ENCODE measurements at regions not wholly inside any gene's neighbourhood (a gene's known extent, or its start where the extent isn't known, plus 50 kb on each side); places are given as distances from the start of the nearest gene placed in this dataset.
"Not testable (repeated sequence)": the region's sequence is repeated elsewhere in the genome, so short reads cannot be mapped to it uniquely, and the experiment has no call there.

DNA sequence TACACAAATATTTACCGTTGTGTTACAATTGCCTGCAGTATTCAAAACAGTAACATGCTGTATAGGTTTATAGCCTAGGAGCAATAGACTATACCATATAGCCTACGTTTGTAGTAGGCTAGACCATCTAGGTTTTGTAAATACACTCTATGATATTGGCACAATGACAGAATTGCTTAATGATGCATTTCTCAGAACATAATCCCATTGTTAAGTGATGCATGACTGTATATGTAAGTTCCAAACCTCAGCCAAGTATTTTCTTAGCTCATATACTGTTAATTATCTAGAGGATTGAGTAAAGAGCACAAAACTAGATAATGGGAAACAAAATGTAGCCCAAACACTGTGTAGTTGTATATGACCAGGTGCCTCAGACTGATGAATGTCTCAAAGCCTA lies 220.1 kb downstream of the ANXA1 start:
- Mint-ChIP-seq H3K4me3 (no peak overlapping the region), H3K9me3 (peaks cover 4% of the 10 kb centered on the region), H3K27ac (no peak overlapping the region), H3K36me3 (no peaks in the 10 kb centered on the region), H3K27me3 (no peaks in the 10 kb centered on the region), H3K4me1 (ENCODE audit: low read depth in 2 of 2) (no peaks in the 10 kb centered on the region)
- no peak for ATAC-seq
- DNase-seq (ENCODE audit: low spot score), result no peak

DNA sequence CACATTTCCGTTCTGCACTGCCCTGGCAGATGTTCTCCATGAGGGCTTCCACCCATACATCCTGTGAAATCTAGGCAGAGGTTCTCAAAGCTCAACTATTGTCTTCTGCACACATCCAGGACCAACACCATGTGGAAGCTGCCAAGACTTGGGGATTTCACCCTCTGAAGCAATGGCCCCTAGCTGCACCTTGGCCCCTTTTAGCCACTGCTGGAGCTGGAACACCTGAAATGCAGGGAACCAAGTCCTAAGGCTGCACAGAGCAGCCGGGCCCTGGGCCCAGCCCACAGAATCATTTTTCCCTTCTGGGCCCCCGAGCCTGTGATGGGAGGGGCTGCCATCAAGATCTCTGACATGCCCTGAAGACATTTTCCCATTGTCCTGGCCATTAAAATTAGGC lies 228.7 kb downstream of the ANXA1 start:
- Mint-ChIP-seq H3K27ac (no peak overlapping the region), H3K36me3 (no peaks in the 10 kb centered on the region), H3K27me3 (no peaks in the 10 kb centered on the region), H3K4me3 (no peak overlapping the region), H3K4me1 (ENCODE audit: low read depth in 2 of 2) (no peaks in the 10 kb centered on the region), H3K9me3 (peaks cover 13% of the 10 kb centered on the region)
- ATAC-seq (no peak), DNase-seq (ENCODE audit: low spot score) (no peak)

DNA sequence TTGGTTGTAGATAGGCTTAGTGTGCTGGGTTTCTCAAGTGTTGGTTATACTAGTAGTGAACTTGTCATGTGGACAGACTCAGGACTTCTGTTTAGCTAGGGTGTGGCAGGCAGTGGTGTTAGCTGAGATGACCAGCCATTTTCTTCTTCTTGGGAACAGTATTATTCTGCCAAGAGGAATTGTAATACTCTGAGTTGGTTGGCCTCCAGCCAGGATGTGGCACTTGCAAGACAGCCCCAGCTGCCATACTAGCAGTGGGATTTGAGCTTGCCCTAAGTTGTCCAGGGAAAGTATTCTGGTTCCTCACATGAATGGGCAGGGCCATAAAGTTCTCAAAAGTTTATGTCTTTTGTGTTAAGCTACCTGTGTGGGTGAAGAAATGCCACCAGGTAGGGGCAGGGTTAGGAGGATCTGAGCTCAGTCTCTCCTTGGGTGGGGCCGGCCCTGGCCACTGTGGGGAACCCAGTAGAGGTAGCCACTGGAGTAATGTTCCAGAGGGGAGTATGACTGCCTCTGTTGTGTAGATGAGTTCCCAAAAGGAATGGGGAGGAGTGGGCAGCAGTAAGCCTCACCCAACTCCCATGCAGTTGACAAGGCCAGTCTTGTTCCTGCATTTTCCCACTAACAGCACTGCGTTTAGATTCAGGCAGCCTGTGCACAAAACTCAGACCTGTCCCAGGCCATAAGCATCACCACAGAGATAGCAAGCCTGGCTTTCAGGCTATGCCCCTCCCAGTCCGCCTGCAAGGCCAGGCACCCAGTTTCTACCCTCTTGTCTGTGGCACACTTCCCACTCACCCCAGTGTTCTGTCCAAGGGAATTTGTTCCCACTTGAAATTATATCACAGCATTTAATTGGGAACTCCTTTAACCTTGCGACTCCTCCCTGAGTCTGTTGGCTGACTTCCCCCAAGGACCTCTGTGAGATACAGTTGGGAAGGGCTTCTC lies 250.7 kb downstream of the ANXA1 start:
- Mint-ChIP-seq H3K9me3 (peaks cover 9% of the 10 kb centered on the region), H3K27me3 (no peaks in the 10 kb centered on the region), H3K4me3 (no peak overlapping the region), H3K4me1 (ENCODE audit: low read depth in 2 of 2) (no peaks in the 10 kb centered on the region), H3K36me3 (no peaks in the 10 kb centered on the region), H3K27ac (no peak overlapping the region)
- no peak for DNase-seq (ENCODE audit: low spot score)
- ATAC-seq, result no peak

DNA sequence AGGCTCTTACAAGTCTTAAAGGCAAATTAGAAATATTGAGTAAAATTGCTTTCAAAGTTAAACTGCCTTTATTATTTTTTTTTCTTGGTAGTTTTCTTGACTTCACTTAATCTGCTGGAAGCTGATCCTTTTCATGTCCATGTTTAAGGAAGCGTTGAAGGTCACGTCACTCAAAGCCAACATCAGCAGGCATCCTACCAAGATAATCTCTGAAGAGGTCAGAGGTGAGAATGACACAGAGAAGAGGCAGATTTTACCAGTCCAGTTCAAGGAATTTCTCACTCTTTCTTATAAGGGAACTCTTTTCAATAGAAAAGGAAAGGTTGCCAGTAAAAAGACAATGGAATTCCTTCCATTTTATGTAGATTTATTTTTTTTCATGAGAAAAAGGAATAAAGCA lies 259.8 kb downstream of the ANXA1 start:
- no peak for ATAC-seq
- H3K36me3 Mint-ChIP-seq, result no peaks in the 10 kb centered on the region

DNA sequence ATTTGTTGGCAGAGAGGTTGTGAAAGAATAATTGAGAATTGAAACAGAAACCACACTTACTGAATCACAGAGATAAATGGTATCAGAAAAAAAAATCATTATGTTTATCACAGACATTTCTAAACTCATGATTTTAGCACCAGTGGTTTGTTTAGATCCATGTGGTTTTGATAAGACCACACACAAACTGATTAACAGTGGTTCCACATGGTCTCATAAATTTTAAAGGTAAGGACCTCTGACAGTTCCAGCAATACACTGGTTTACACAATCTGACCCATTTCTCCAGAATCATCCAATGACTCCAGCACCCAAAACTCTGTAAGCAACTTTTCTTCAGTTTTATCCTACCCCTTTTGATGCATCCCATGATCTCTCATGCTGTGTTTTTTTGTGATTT lies 261.2 kb downstream of the ANXA1 start:
- Mint-ChIP-seq H3K4me1 (ENCODE audit: low read depth in 2 of 2) (no peaks in the 10 kb centered on the region), H3K27ac (no peak overlapping the region), H3K4me3 (no peak overlapping the region), H3K27me3 (no peaks in the 10 kb centered on the region), H3K36me3 (no peaks in the 10 kb centered on the region), H3K9me3 (peaks cover 7% of the 10 kb centered on the region)
- ATAC-seq, result no peak
- no peak for DNase-seq (ENCODE audit: low spot score)

More for the DNA sequence above, 259.8 kb downstream of the ANXA1 start:
- no peak for DNase-seq (ENCODE audit: low spot score)
- no peak overlapping the region for H3K4me3 Mint-ChIP-seq
- H3K9me3 Mint-ChIP-seq, result peaks cover 3% of the 10 kb centered on the region
- no peaks in the 10 kb centered on the region for H3K4me1 Mint-ChIP-seq (ENCODE audit: low read depth in 2 of 2)
- H3K27me3 Mint-ChIP-seq, result no peaks in the 10 kb centered on the region
- H3K27ac Mint-ChIP-seq, result no peak overlapping the region

DNA sequence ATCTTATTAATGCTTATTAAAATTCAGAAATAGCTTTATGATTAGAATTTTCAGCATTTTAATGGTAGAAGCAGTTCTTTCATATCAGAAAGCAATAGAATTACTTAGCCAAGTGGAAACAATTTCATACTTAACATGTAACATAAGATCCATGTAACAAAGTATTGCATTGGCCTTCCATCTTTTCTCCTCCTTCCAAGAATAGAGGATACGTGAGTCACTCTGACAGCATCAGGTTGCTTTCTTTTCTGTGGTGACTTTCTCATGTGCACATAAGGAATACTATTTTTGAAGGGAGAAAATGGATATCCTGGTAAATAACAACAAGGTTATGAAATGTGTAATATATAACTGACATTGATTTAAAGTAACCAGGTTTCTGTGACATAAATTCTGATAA lies 272.2 kb downstream of the ANXA1 start:
- Mint-ChIP-seq H3K36me3 (no peaks in the 10 kb centered on the region), H3K4me1 (ENCODE audit: low read depth in 2 of 2) (no peaks in the 10 kb centered on the region), H3K4me3 (no peak overlapping the region), H3K27me3 (no peaks in the 10 kb centered on the region), H3K27ac (no peak overlapping the region), H3K9me3 (no peaks in the 10 kb centered on the region)
- no peak for ATAC-seq
- no peak for DNase-seq (ENCODE audit: low spot score)

DNA sequence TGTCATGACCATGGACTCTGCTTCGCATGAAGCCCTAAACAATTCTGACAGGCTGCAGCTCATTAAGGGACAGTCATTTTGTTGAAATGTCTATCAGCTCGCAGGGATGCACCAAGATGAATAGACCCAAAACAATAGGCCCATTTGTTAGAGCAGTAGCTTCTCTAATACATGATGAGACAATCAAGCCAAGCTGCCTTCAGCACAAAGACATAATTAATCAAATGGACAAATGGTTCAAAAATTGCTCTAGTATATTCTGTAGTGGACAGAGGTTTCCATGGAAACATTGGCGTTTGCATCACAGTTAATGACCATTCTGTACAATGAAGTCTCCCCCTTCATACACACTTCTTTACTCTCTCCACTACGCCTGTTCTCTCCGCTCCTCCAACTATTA lies 274.6 kb downstream of the ANXA1 start:
- ATAC-seq, result no peak
- no peak overlapping the region for H3K4me3 Mint-ChIP-seq
- no peaks in the 10 kb centered on the region for H3K27me3 Mint-ChIP-seq
- no peak for DNase-seq (ENCODE audit: low spot score)
- no peaks in the 10 kb centered on the region for H3K4me1 Mint-ChIP-seq (ENCODE audit: low read depth in 2 of 2)
- H3K27ac Mint-ChIP-seq, result no peak overlapping the region
- no peaks in the 10 kb centered on the region for H3K36me3 Mint-ChIP-seq
- no peaks in the 10 kb centered on the region for H3K9me3 Mint-ChIP-seq

DNA sequence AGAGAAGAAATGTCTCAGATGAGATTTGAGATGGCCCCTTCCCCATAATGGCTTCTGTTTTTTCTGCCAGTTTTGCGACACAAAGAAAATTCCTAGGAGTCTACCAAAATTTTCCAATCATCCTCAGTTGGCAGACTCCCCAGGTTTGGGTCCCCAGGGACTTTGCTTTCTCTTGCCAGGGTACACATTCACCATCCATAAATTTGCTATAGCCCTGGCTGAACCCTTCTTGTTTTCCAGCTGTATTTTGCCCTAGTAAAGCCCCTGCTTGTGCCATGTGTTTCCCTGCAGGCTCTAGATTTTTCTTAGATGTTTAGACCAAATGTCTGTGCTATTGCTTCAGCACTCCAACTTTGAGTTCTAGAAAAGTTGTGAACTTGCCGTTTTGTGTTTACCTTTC lies 283.2 kb downstream of the ANXA1 start:
- Mint-ChIP-seq H3K4me3 (no peak overlapping the region), H3K36me3 (no peaks in the 10 kb centered on the region), H3K9me3 (peaks cover 6% of the 10 kb centered on the region), H3K27me3 (no peaks in the 10 kb centered on the region), H3K4me1 (ENCODE audit: low read depth in 2 of 2) (no peaks in the 10 kb centered on the region), H3K27ac (no peak overlapping the region)
- DNase-seq (ENCODE audit: low spot score) (no peak), ATAC-seq (no peak)

DNA sequence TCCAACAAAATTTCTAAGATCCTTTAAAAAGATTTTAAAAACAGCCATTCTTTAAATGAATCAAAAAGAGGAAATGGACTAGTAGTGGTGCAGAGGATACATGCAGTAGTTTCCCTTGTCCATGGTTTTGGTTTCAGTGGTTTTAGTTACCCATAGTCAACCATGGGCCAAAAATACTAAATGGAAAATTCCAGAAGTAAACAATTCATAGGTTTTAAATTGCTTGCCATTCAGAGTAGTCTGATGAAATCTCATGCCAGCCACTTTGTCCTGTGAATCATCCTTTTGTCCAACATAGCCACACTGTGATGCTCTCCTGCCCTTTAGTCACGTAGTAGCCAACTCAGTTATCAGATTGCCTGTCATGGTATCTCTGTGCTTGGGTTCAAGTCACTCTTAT lies 286.1 kb downstream of the ANXA1 start:
- Mint-ChIP-seq H3K27ac (no peak overlapping the region), H3K36me3 (no peaks in the 10 kb centered on the region), H3K27me3 (no peaks in the 10 kb centered on the region), H3K4me3 (no peak overlapping the region), H3K9me3 (peaks cover 6% of the 10 kb centered on the region), H3K4me1 (ENCODE audit: low read depth in 2 of 2) (no peaks in the 10 kb centered on the region)
- DNase-seq (ENCODE audit: low spot score), result no peak
- ATAC-seq, result no peak

DNA sequence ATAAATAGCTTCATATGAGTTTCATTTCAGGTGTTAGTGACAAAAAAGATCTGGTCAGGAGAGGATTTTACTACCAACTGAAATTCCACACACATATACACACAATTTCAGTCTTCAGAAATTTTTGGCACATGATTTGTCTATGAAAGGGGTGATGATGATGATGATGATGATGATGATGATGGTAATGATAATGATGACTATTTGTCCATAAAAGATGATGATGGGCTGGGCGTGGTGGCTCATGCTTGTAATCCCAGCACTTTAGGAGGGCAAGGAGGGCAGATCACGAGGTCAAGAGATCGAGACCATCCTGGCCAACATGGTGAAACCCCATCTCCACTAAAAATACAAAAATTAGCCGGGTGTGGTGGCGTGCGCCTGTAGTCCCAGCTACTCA lies 288.2 kb downstream of the ANXA1 start:
- not testable (repeated sequence) for DNase-seq (ENCODE audit: low spot score); H3K27ac Mint-ChIP-seq; H3K27me3 Mint-ChIP-seq; H3K4me1 Mint-ChIP-seq (ENCODE audit: low read depth in 2 of 2); ATAC-seq; H3K4me3 Mint-ChIP-seq; H3K36me3 Mint-ChIP-seq; H3K9me3 Mint-ChIP-seq

DNA sequence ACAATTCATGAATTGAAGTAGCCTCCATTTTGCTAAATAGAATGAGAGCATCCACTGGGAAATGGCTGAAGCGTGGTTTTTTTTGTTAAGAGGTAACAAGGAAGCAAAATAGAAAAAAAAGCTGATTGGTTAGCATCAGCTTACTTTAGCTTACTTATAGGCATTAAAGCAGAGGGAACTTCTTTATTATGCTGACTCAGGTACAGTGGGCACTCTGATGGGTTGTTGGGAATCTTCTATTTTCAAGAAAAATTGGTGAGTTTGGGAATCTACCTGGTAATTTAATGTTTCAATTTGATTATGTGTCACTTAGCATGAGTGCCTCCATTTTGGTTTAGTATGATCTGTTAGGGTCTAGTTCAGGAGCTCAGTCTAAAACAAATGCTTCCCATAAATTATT lies 289.6 kb downstream of the ANXA1 start:
- Mint-ChIP-seq H3K27ac (no peak overlapping the region), H3K27me3 (no peaks in the 10 kb centered on the region), H3K9me3 (peaks cover 3% of the 10 kb centered on the region), H3K4me3 (no peak overlapping the region), H3K4me1 (ENCODE audit: low read depth in 2 of 2) (no peaks in the 10 kb centered on the region), H3K36me3 (no peaks in the 10 kb centered on the region)
- ATAC-seq (no peak), DNase-seq (ENCODE audit: low spot score) (no peak)

DNA sequence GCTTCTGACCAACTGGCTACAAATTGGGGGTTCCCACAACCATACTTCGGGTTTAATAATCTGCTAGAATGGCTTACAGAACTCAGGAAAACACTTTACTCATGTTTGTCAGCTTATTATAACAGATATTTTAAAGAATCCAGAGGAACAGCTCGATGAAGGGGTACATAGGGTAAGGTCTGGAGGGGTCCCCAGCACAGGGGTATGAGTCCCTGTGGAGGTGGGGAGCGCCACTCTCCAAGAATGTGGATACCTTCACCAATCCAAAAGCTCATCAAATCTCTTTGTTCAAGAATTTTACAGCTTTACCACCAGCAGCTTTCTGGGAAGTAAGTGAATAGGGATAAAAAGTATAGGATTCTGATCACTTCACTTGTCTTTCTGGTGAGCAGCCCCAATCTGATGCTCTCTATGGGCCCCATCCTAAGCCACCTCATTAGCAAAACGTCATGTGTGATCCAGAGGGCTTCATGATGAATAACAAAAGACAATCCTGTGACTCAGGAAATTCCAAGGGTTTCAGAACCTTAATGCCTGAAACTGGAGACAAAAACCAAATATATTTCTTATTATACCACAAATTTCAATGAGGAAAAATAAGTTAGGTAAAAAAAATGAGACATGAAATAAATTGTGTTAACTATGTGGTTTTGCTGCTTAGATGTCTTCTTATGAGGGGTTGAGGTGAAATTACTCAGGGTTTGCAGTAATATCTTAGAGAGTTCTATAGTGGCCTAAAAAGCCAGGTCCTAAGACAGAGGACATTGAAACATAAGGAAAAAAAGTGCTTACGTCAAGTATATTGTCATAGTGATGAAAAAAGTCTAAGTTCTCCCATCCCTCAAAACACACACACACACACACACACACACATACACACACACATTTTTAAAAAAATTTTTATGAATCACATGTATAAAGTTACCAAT lies 290.5 kb downstream of the ANXA1 start:
- ATAC-seq, result no peak
- Mint-ChIP-seq H3K36me3 (no peaks in the 10 kb centered on the region), H3K27me3 (no peaks in the 10 kb centered on the region), H3K9me3 (peaks cover 3% of the 10 kb centered on the region), H3K27ac (no peak overlapping the region), H3K4me1 (ENCODE audit: low read depth in 2 of 2) (no peaks in the 10 kb centered on the region), H3K4me3 (no peak overlapping the region)
- DNase-seq (ENCODE audit: low spot score), result no peak

DNA sequence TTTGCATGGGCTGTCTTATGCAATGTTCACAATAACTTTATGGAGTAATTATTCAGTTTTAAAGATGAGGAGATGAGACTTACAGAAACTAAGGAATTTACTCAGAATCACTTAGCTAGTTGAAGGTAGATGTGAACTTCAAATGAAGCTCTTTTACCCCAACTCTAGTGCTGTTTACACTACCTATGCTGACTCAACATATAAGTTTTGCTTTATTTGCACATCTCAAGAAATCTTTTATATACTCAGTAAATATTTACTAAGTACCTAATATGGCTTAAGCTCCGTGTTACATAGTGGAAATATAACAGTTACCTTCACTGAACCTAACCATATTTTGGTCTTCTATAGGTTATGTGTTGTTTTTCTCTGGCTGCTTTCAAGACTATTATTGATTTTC lies 293.2 kb downstream of the ANXA1 start:
- DNase-seq (ENCODE audit: low spot score), result no peak

DNA sequence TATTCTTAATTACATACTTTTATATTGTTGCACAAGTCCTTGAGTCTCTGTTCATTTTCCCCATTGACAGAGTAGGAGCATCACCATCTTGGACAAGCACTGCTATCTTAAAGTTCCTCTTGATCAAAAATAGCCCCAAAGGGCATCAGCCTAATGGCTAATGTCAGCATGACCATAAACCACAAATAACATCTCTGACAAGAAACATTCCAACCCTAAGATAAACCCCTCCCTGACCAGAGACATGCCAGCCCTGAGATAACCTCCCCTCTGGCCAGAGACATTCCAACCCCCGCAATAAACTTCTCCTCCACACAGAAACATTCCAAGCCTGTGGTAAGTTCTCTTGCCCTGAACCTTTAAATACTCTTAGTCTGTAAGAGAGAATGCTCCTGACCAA lies 293.7 kb downstream of the ANXA1 start:
- not testable (repeated sequence) for H3K4me1 Mint-ChIP-seq (ENCODE audit: low read depth in 2 of 2); ATAC-seq; DNase-seq (ENCODE audit: low spot score); H3K27me3 Mint-ChIP-seq; H3K36me3 Mint-ChIP-seq; H3K27ac Mint-ChIP-seq; H3K4me3 Mint-ChIP-seq; H3K9me3 Mint-ChIP-seq

More for the DNA sequence above, 293.2 kb downstream of the ANXA1 start:
- H3K4me1 Mint-ChIP-seq (ENCODE audit: low read depth in 2 of 2), result no peaks in the 10 kb centered on the region
- H3K27ac Mint-ChIP-seq, result no peak overlapping the region
- H3K27me3 Mint-ChIP-seq, result no peaks in the 10 kb centered on the region
- H3K4me3 Mint-ChIP-seq, result no peak overlapping the region
- no peaks in the 10 kb centered on the region for H3K36me3 Mint-ChIP-seq
- H3K9me3 Mint-ChIP-seq, result peaks cover under 1% of the 10 kb centered on the region
- ATAC-seq, result no peak

Data from natural killer cell treated with Interleukin-12 subunit alpha and Interleukin-12 subunit beta and Interleukin-15 and Interleukin-18, amount 100 ng/mL, for 72 hours (primary cell).